ENCODE measurements at regions not wholly inside any gene's neighbourhood (a gene's known extent, or its start where the extent isn't known, plus 50 kb on each side); places are given as distances from the start of the nearest gene placed in this dataset.
"Not testable (repeated sequence)": the region's sequence is repeated elsewhere in the genome, so short reads cannot be mapped to it uniquely, and the experiment has no call there.

- TF ChIP-seq, protein P1, sequence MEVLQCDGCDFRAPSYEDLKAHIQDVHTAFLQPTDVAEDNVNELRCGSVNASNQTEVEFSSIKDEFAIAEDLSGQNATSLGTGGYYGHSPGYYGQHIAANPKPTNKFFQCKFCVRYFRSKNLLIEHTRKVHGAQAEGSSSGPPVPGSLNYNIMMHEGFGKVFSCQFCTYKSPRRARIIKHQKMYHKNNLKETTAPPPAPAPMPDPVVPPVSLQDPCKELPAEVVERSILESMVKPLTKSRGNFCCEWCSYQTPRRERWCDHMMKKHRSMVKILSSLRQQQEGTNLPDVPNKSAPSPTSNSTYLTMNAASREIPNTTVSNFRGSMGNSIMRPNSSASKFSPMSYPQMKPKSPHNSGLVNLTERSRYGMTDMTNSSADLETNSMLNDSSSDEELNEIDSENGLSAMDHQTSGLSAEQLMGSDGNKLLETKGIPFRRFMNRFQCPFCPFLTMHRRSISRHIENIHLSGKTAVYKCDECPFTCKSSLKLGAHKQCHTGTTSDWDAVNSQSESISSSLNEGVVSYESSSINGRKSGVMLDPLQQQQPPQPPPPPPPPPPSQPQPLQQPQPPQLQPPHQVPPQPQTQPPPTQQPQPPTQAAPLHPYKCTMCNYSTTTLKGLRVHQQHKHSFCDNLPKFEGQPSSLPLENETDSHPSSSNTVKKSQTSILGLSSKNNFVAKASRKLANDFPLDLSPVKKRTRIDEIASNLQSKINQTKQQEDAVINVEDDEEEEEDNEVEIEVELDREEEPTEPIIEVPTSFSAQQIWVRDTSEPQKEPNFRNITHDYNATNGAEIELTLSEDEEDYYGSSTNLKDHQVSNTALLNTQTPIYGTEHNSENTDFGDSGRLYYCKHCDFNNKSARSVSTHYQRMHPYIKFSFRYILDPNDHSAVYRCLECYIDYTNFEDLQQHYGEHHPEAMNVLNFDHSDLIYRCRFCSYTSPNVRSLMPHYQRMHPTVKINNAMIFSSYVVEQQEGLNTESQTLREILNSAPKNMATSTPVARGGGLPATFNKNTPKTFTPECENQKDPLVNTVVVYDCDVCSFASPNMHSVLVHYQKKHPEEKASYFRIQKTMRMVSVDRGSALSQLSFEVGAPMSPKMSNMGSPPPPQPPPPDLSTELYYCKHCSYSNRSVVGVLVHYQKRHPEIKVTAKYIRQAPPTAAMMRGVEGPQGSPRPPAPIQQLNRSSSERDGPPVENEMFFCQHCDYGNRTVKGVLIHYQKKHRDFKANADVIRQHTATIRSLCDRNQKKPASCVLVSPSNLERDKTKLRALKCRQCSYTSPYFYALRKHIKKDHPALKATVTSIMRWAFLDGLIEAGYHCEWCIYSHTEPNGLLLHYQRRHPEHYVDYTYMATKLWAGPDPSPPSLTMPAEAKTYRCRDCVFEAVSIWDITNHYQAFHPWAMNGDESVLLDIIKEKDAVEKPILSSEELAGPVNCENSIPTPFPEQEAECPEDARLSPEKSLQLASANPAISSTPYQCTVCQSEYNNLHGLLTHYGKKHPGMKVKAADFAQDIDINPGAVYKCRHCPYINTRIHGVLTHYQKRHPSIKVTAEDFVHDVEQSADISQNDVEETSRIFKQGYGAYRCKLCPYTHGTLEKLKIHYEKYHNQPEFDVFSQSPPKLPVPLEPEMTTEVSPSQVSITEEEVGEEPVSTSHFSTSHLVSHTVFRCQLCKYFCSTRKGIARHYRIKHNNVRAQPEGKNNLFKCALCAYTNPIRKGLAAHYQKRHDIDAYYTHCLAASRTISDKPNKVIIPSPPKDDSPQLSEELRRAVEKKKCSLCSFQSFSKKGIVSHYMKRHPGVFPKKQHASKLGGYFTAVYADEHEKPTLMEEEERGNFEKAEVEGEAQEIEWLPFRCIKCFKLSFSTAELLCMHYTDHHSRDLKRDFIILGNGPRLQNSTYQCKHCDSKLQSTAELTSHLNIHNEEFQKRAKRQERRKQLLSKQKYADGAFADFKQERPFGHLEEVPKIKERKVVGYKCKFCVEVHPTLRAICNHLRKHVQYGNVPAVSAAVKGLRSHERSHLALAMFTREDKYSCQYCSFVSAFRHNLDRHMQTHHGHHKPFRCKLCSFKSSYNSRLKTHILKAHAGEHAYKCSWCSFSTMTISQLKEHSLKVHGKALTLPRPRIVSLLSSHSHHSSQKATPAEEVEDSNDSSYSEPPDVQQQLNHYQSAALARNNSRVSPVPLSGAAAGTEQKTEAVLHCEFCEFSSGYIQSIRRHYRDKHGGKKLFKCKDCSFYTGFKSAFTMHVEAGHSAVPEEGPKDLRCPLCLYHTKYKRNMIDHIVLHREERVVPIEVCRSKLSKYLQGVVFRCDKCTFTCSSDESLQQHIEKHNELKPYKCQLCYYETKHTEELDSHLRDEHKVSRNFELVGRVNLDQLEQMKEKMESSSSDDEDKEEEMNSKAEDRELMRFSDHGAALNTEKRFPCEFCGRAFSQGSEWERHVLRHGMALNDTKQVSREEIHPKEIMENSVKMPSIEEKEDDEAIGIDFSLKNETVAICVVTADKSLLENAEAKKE (CRISPR knock-in tag; IDR thresholded peaks at IDR 0.05): no peak
- no peak for TF ChIP-seq CREB1 (CRISPR knock-in tag; IDR thresholded peaks at IDR 0.05; ENCODE audit: low read depth)
- no peak for TF ChIP-seq POLR2AphosphoS5 (IDR thresholded peaks at IDR 0.05; ENCODE audit: low read depth)
- no peak for TF ChIP-seq NANOG (IDR thresholded peaks at IDR 0.05; ENCODE audit: borderline replicate concordance)
- TF ChIP-seq ZNF331 (CRISPR knock-in tag; IDR thresholded peaks at IDR 0.05; ENCODE audit: low read depth): no peak
These were observed 59.5 kb upstream of the RALGPS2 start (continued) for GRCh38 chr1:178665579-178665978.

DNA sequence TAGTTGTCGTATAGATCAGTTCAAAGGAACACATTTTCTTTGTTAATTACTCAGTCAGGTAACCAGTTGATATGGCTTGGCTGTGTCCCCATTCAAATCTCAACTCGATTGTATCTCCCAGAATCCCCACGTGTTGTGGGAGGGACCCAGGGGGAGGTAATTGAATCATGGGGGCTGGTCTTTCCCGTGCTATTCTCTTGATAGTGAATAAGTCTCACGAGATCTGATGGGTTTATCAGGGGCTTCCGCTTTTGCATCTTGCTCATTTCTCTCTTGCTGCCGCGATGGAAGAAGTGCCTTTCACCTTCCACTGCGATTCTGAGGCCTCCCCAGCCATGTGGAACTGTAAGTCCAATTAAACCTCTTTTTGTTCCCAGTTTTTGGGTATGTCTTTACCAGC lies 58.2 kb upstream of the RALGPS2 start:
- H3F3A ChIP-seq (replicated peaks; ENCODE audit: low read depth); H3K27ac ChIP-seq (ENCODE audit: low read depth); H3K27me3 ChIP-seq (ENCODE audit: insufficient read depth); ATAC-seq; H3K9me3 Mint-ChIP-seq; H3K9me2 ChIP-seq (ENCODE audit: insufficient read depth); H3K79me2 ChIP-seq (replicated peaks; ENCODE audit: insufficient read depth); H3K36me3 ChIP-seq (ENCODE audit: insufficient read depth); H3K27ac Mint-ChIP-seq; H3K4me1 Mint-ChIP-seq; H3K4me2 ChIP-seq; DNase-seq (ENCODE audit: low spot score); H3K4me3 Mint-ChIP-seq; H3K4me1 ChIP-seq (ENCODE audit: insufficient read depth); H4K20me1 ChIP-seq (replicated peaks; ENCODE audit: insufficient read depth); H3K36me3 Mint-ChIP-seq (ENCODE audit: low read depth); H3K4me3 ChIP-seq; H3K27me3 Mint-ChIP-seq (ENCODE audit: insufficient read depth, low read depth, poor library complexity): not testable (repeated sequence)
- H2AFZ ChIP-seq: 0 out of 2 replicates have a peak overlapping the region, but pooled peaks have one; percentile 24

DNA sequence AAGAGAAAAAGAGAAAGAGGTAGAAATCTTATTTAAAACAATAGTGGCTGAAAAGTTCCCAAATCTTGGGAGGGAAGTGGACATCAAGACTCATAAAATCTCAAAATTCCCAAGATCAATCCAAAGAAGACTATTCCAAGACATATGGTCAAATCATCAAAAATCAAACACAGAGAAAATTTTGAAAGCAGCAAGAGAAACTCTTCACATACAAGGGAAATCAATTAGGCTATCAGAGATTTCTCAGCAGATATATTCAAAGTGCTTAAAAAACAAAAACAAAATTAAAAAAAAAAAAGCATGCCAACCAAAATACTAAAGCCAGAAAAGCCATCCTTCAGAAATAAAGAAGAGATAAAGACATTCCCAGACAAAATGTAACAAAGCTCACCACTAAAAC lies 52.6 kb upstream of the RALGPS2 start:
- Mint-ChIP-seq H3K9me3 (peaks cover 14% of the 10 kb centered on the region), H3K36me3 (ENCODE audit: low read depth) (peaks cover 8% of the 10 kb centered on the region; the same call in 2 of the 3 replicates), H3K4me3 (no peak overlapping the region), H3K27me3 (ENCODE audit: insufficient read depth, low read depth, poor library complexity) (peaks cover 4% of the 10 kb centered on the region), H3K27ac (no peak overlapping the region), H3K4me1 (no peaks in the 10 kb centered on the region)
- H4K20me1 ChIP-seq (replicated peaks; ENCODE audit: insufficient read depth): no peaks in the 10 kb centered on the region
- H3K36me3 ChIP-seq (ENCODE audit: insufficient read depth): no peaks in the 10 kb centered on the region
- no peak overlapping the region for H2AFZ ChIP-seq
- H3K9me2 ChIP-seq (ENCODE audit: insufficient read depth): no peaks in the 10 kb centered on the region
- H3K27ac ChIP-seq (ENCODE audit: low read depth): no peak overlapping the region
- no peak overlapping the region for H3K4me3 ChIP-seq
- H3F3A ChIP-seq (replicated peaks; ENCODE audit: low read depth): no peaks in the 10 kb centered on the region
- H3K79me2 ChIP-seq (replicated peaks; ENCODE audit: insufficient read depth): no peaks in the 10 kb centered on the region
- ATAC-seq: no peak
- H3K4me2 ChIP-seq: no peak overlapping the region
- no peaks in the 10 kb centered on the region for H3K4me1 ChIP-seq (ENCODE audit: insufficient read depth)
- H3K27me3 ChIP-seq (ENCODE audit: insufficient read depth): no peaks in the 10 kb centered on the region
- no peak for DNase-seq (ENCODE audit: low spot score)
- TF ChIP-seq CREB1 (CRISPR knock-in tag; IDR thresholded peaks at IDR 0.05; ENCODE audit: low read depth): no peak
- no peak for TF ChIP-seq ZNF331 (CRISPR knock-in tag; IDR thresholded peaks at IDR 0.05; ENCODE audit: low read depth)
- TF ChIP-seq STAT1 (IDR thresholded peaks at IDR 0.05; ENCODE audit: unreplicated experiment): no peak
- no peak for TF ChIP-seq POLR2AphosphoS5 (IDR thresholded peaks at IDR 0.05; ENCODE audit: low read depth)
- TF ChIP-seq ETS1 (IDR thresholded peaks at IDR 0.05): no peak
- TF ChIP-seq ZNF114 (CRISPR knock-in tag; IDR thresholded peaks at IDR 0.05): no peak
